ENCODE measurements at regions not wholly inside any gene's neighbourhood (a gene's known extent, or its start where the extent isn't known, plus 50 kb on each side); places are given as distances from the start of the nearest gene placed in this dataset.

DNA sequence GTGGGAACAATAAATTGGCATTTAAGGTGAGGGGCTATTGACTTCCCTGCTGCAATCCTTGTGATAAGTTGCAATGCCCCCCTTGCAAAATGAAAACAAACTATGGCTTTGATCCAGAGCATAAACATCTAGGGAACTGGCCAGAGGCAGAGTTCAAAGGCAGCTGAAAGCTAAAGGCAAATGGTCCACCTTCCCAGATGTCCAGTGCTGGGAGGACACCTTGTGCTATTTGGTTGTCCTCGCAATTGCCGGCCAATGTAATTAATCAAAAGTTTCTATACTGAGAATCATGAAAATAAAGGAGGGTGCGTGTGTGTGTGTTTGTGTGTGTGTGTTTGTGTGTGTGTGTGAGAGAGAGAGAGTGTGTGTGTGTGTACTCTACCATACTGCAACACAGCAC is 337.4 kb downstream of the CBLN4 start:
- Histone ChIP-seq H3K9me3 (ENCODE audit: low read depth) (no peaks in the 10 kb centered on the region), H3K27me3 (no peaks in the 10 kb centered on the region), H3K4me3 (no peak overlapping the region), H3K36me3 (no peaks in the 10 kb centered on the region), H3K4me1 (ENCODE audit: low read depth) (no peaks in the 10 kb centered on the region), H3K27ac (no peak overlapping the region)
- no peak for TF ChIP-seq CTCF (IDR thresholded peaks at IDR 0.05; ENCODE audit: low read depth, low read length)
- DNase-seq (ENCODE audit: low read depth in 1 of 2, low spot score in 1 of 2) = no peak

- no peaks in the 10 kb centered on the region for H3K36me3 ChIP-seq
- H3K4me3 ChIP-seq = no peak overlapping the region
- H3K27ac ChIP-seq = no peak overlapping the region
- no peaks in the 10 kb centered on the region for H3K9me3 ChIP-seq (ENCODE audit: low read depth)
- no peaks in the 10 kb centered on the region for H3K27me3 ChIP-seq
- DNase-seq (ENCODE audit: low read depth in 1 of 2, low spot score in 1 of 2) = no peak
- no peak for TF ChIP-seq CTCF (IDR thresholded peaks at IDR 0.05; ENCODE audit: low read depth, low read length)
- no peaks in the 10 kb centered on the region for H3K4me1 ChIP-seq (ENCODE audit: low read depth)
These were observed 338.3 kb downstream of the CBLN4 start for GRCh38 chr20:55667024-55667423.

DNA sequence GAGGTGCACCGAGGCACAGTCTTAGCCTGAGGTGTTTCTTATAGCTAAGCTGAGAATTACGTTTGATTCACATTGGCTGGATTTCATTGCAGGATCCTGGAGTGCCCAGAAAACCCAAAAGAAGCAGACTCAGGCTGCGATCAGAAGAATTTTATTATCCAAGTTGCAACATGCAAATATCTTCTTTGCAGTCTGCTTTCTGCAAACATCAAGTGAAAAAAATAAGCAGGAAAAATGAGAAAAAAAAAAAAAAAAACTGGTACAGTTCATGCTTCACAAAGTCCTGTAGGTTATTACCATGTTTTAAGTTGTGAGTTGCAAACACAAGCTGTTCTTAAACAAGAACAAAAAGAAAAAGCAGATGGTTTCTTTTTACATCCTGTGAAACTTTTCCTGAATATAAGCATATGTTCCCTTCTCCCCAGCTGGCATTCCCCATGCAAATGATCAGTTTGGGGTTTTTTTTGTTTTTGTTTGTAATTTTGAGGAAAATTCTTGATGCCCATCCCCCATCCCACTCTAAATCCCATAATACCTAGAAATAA is 349.0 kb downstream of the CBLN4 start:
- no peak for TF ChIP-seq CTCF (IDR thresholded peaks at IDR 0.05; ENCODE audit: low read depth, low read length)
- no peak overlapping the region for H3K27ac ChIP-seq
- no peaks in the 10 kb centered on the region for H3K9me3 ChIP-seq (ENCODE audit: low read depth)
- DNase-seq (ENCODE audit: low read depth in 1 of 2, low spot score in 1 of 2) = no peak
- no peaks in the 10 kb centered on the region for H3K27me3 ChIP-seq
- H3K36me3 ChIP-seq = no peaks in the 10 kb centered on the region
- H3K4me1 ChIP-seq (ENCODE audit: low read depth) = no peaks in the 10 kb centered on the region
- H3K4me3 ChIP-seq = no peak overlapping the region

- H3K9me3 ChIP-seq (ENCODE audit: low read depth) = no peaks in the 10 kb centered on the region
- H3K27ac ChIP-seq = no peak overlapping the region
- no peaks in the 10 kb centered on the region for H3K4me1 ChIP-seq (ENCODE audit: low read depth)
- no peak for DNase-seq (ENCODE audit: low read depth in 1 of 2, low spot score in 1 of 2)
- H3K36me3 ChIP-seq = no peaks in the 10 kb centered on the region
- no peak for TF ChIP-seq CTCF (IDR thresholded peaks at IDR 0.05; ENCODE audit: low read depth, low read length)
- H3K27me3 ChIP-seq = no peaks in the 10 kb centered on the region
- H3K4me3 ChIP-seq = no peak overlapping the region
These were observed 354.5 kb downstream of the CBLN4 start for GRCh38 chr20:55650657-55651360.

DNA sequence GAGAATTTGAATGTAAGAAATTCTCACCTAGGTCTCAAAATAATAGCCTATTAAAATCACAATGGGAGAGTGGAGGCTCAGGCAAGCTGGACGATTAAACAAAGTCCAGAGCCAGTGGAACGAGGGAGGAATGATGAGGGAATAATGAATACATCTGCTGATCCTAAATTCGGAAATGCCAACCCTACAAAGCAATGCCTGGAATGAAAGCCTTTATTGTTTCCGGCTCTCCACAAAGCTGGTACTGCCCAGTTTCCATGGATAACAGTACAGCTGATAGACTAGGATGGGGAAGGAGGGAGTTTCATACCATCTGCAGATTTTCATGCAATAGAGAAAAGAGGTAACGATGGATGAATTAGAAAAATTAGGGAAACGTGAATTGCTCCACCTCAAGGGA is 356.1 kb downstream of the CBLN4 start:
- no peak for TF ChIP-seq CTCF (IDR thresholded peaks at IDR 0.05; ENCODE audit: low read depth, low read length)
- H3K9me3 ChIP-seq (ENCODE audit: low read depth) = no peaks in the 10 kb centered on the region
- H3K36me3 ChIP-seq = no peaks in the 10 kb centered on the region
- no peak overlapping the region for H3K4me3 ChIP-seq
- H3K4me1 ChIP-seq (ENCODE audit: low read depth) = no peaks in the 10 kb centered on the region
- no peaks in the 10 kb centered on the region for H3K27me3 ChIP-seq
- no peak for DNase-seq (ENCODE audit: low read depth in 1 of 2, low spot score in 1 of 2)
- H3K27ac ChIP-seq = no peak overlapping the region
